ENCODE measurements at regions not wholly inside any gene's neighbourhood (a gene's known extent, or its start where the extent isn't known, plus 50 kb on each side); places are given as distances from the start of the nearest gene placed in this dataset.

DNA sequence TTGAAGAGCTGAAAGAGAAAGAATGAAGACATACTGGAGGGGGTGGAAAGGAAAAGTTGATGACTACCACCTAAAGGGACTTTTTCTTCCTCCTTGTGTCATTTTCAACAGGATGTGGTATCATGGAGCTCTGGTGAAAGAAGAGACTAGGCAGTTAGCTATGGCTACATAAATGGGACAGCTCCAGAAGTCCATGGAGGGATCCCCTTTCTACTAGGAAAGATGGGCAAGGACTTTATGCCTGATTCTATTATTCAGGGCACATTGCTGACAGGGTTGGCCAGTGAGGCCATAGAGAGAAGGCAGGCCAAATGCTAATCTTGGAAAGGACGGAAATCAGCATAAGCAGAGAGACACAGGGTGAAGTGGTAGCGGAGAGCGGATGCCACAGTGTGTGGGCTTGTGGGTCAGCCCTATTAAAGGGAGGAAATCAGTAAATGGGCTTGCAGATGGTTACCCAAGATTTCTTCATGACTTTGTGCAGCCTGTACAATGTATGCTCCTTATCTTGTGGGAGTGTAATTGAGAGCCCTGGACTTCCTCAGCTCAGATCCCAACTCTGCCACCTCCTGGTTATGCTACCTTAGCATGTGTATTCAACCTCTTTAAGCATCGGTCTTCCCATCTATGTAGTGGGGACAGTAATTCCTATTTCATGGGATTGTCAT is 77.4 kb upstream of the TMEM170B start:
- no peaks in the 10 kb centered on the region for H4K20me1 ChIP-seq (ENCODE audit: insufficient read depth, low read length)
- H3K4me1 ChIP-seq (ENCODE audit: control insufficient read depth in 1 of 2, insufficient read depth in 2 of 2, low read length in 2 of 2): peaks cover 54 to 59% of the 10 kb centered on the region in 2 donors
- no peaks in the 10 kb centered on the region for H3K9me3 ChIP-seq (replicated peaks in 1 of 2; ENCODE audit: control insufficient read depth in 1 of 2, insufficient read depth in 1 of 2, low read length in 2 of 2)
- peak overlapping the region in 1 of 3 experiments; percentile 38 for H3K4me3 ChIP-seq (replicated peaks in 1 of 3; ENCODE audit: low read depth in 2 of 3, low read length in 3 of 3)
- TF ChIP-seq, protein P1, sequence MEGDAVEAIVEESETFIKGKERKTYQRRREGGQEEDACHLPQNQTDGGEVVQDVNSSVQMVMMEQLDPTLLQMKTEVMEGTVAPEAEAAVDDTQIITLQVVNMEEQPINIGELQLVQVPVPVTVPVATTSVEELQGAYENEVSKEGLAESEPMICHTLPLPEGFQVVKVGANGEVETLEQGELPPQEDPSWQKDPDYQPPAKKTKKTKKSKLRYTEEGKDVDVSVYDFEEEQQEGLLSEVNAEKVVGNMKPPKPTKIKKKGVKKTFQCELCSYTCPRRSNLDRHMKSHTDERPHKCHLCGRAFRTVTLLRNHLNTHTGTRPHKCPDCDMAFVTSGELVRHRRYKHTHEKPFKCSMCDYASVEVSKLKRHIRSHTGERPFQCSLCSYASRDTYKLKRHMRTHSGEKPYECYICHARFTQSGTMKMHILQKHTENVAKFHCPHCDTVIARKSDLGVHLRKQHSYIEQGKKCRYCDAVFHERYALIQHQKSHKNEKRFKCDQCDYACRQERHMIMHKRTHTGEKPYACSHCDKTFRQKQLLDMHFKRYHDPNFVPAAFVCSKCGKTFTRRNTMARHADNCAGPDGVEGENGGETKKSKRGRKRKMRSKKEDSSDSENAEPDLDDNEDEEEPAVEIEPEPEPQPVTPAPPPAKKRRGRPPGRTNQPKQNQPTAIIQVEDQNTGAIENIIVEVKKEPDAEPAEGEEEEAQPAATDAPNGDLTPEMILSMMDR (IDR thresholded peaks at IDR 0.05): no peak
- H3K4me2 ChIP-seq (replicated peaks; ENCODE audit: extremely low read depth, low read length, poor library complexity, severe bottlenecking): peak overlapping the region; percentile 11
- no peaks in the 10 kb centered on the region for H3K36me3 ChIP-seq (replicated peaks in 1 of 2; ENCODE audit: control insufficient read depth in 1 of 2, insufficient read depth in 2 of 2, low read length in 2 of 2)
- no peaks in the 10 kb centered on the region for H3K36me3 Mint-ChIP-seq
- H3K9me3 Mint-ChIP-seq: peaks cover 0 to 6% (median 0%) of the 10 kb centered on the region in 7 donors
- H3K4me1 Mint-ChIP-seq: peaks cover 62% of the 10 kb centered on the region
- intact Hi-C loops (cut with micrococcal nuclease): loop anchor here (5.0 to 10.0 kb wide), 3 partner anchors 45 to 78 kb away; no protein-coding TSS in a partner anchor
- no peak overlapping the region for H3K9ac ChIP-seq (ENCODE audit: insufficient read depth, low read length, poor library complexity, severe bottlenecking)
- no peaks in the 10 kb centered on the region for H3K79me2 ChIP-seq (ENCODE audit: insufficient read depth, low read length)
- no peaks in the 10 kb centered on the region for H3K27me3 ChIP-seq (ENCODE audit: control insufficient read depth in 2 of 2, insufficient read depth in 2 of 2, low read length in 2 of 2)
- peak; percentile 52 to 87 (median 68) for DNase-seq
- 70% methylated on average over 3 of the region's 4 CpGs for WGBS (ENCODE audit: insufficient coverage)
- H2AFZ ChIP-seq (ENCODE audit: insufficient read depth, low read depth, low read length, poor library complexity, severe bottlenecking): no peak overlapping the region
- peak overlapping the region; percentile 2 to 74 for H3K27ac ChIP-seq (ENCODE audit: low read depth in 1 of 2, low read length in 2 of 2)
- H3K27ac Mint-ChIP-seq: peak overlapping the region; percentile 83 to 95 (median 90)
- peak overlapping the region; percentile 5 to 76 for H3K4me3 Mint-ChIP-seq
- H3K27me3 Mint-ChIP-seq (ENCODE audit: low read depth in 3 of 3): no peaks in the 10 kb centered on the region

GRCh38 chr6:11459079-11459610 is 78.4 kb upstream of the TMEM170B start:
- H3K9me3 ChIP-seq (replicated peaks in 1 of 2; ENCODE audit: control insufficient read depth in 1 of 2, insufficient read depth in 1 of 2, low read length in 2 of 2): no peaks in the 10 kb centered on the region

More at GRCh38 chr6:11459079-11459610, 78.4 kb upstream of the TMEM170B start:
- Histone ChIP-seq H4K20me1 (ENCODE audit: insufficient read depth, low read length) (no peaks in the 10 kb centered on the region), H3K27me3 (ENCODE audit: control insufficient read depth in 2 of 2, insufficient read depth in 2 of 2, low read length in 2 of 2) (no peaks in the 10 kb centered on the region), H3K79me2 (ENCODE audit: insufficient read depth, low read length) (no peaks in the 10 kb centered on the region), H2AFZ (ENCODE audit: insufficient read depth, low read depth, low read length, poor library complexity, severe bottlenecking) (no peak overlapping the region), H3K4me1 (ENCODE audit: control insufficient read depth in 1 of 2, insufficient read depth in 2 of 2, low read length in 2 of 2) (peaks cover 48 to 52% of the 10 kb centered on the region in 2 donors), H3K4me3 (replicated peaks in 1 of 3; ENCODE audit: low read depth in 2 of 3, low read length in 3 of 3) (no peak overlapping the region), H3K4me2 (replicated peaks; ENCODE audit: extremely low read depth, low read length, poor library complexity, severe bottlenecking) (no peak overlapping the region), H3K9ac (ENCODE audit: insufficient read depth, low read length, poor library complexity, severe bottlenecking) (no peak overlapping the region), H3K27ac (ENCODE audit: low read depth in 1 of 2, low read length in 2 of 2) (peak overlapping the region in 1 of 2 donors; percentile 74), H3K36me3 (replicated peaks in 1 of 2; ENCODE audit: control insufficient read depth in 1 of 2, insufficient read depth in 2 of 2, low read length in 2 of 2) (no peaks in the 10 kb centered on the region)
- Mint-ChIP-seq H3K9me3 (peaks cover 0 to 6% (median 0%) of the 10 kb centered on the region in 7 donors), H3K36me3 (no peaks in the 10 kb centered on the region), H3K27me3 (ENCODE audit: low read depth in 3 of 3) (peaks cover 0 to 2% (median 0%) of the 10 kb centered on the region in 3 donors), H3K27ac (peak overlapping the region in 6 of 7 donors; percentile 17 to 94 (median 80)), H3K4me3 (no peak overlapping the region), H3K4me1 (peaks cover 56% of the 10 kb centered on the region)
- TF ChIP-seq, protein P1 (IDR thresholded peaks at IDR 0.05): no peak
- no CpG with 5 or more reads among the region's 2 CpGs for WGBS (ENCODE audit: insufficient coverage)
- intact Hi-C loops (cut with micrococcal nuclease): no loop called here
- DNase-seq: peak in 1 of 3 donors; percentile 36
